Activated CD4-positive, alpha-beta T cell treated with anti-CD3 and anti-CD28 coated beads, Interleukin-2, amount 10 ng/mL, durations not matched to agents 24 days and 14 days (primary cell): ENCODE measurements at regions not wholly inside any gene's neighbourhood (a gene's known extent, or its start where the extent isn't known, plus 50 kb on each side); places are given as distances from the start of the nearest gene placed in this dataset.

ENCODE experiments used
- DNase-seq: peaks from one replicate; pipeline ENCODE4 v3.0.0; 2022
- H3K27ac Mint-ChIP-seq: one replicate; pipeline ENCODE4 v1.8.0; 2022; ENCODE audit warnings: mild to moderate bottlenecking, mixed read lengths
- H3K27me3 Mint-ChIP-seq: one replicate; pipeline ENCODE4 v1.8.0; 2022; ENCODE audit warnings: mixed read lengths
- H3K36me3 Mint-ChIP-seq: one replicate; pipeline ENCODE4 v1.8.0; 2022; ENCODE audit warnings: low read depth, mild to moderate bottlenecking, mixed read lengths
- H3K4me1 Mint-ChIP-seq: one replicate; pipeline ENCODE4 v1.8.0; 2021; ENCODE audit warnings: mixed read lengths
- H3K4me3 Mint-ChIP-seq: one replicate; pipeline ENCODE4 v1.8.0; 2022; ENCODE audit warnings: mild to moderate bottlenecking, moderate library complexity, mixed read lengths
- H3K9me3 Mint-ChIP-seq: one replicate; pipeline ENCODE4 v1.8.0; 2021; ENCODE audit warnings: mixed read lengths
- intact Hi-C: fragments of 100-400 bp; cut with micrococcal nuclease; formaldehyde crosslinking; loops from one replicate; pipeline ENCODE4 v1.15.1; 2023

DNA sequence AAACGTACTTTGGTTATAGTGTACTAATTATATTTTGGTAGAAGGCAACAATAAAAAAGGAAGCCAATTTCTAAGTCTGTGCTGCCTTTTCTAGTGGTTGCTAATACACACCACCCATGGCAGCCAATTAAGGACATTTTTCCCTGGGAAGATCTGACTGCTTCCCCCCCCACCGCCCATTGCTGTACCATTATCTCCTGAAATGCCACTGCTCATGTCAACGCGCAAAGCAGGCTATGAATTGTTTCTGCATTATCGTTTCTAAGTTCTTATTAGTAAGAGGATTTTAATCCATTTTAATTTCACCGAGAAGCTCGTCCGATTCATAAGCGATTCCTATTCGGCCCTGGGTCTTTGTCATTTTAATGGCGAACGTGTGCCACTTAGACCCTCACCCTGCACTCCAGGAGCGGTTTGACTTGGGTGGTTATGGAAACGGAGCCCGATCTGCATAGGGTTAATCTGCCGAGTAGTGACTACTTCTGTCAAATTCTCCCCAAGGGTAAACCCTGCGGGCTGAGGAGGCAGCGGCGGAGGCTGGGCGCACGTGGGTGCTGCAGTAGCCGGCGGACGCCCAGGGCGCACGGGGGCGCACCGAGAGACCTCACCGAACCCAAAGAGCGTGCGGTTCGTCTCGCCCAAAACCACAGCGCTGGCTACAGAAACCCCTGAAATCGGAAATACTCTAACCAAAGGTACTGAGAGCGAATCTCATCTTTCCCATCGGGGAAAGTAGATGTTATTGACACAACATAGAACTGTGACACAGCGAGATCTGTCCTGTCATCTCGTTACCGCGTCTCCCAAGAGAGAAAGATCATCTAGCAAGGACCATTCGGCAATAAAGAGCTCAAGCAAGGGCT is 55.8 kb upstream of the SHC3 start:
- no peaks in the 10 kb centered on the region for H3K36me3 Mint-ChIP-seq
- peaks cover 4% of the 10 kb centered on the region for H3K9me3 Mint-ChIP-seq
- H3K27ac Mint-ChIP-seq, result peak overlapping the region; percentile 60
- peaks cover 65% of the 10 kb centered on the region for H3K27me3 Mint-ChIP-seq
- DNase-seq, result peak; percentile 72
- H3K4me3 Mint-ChIP-seq, result no peak overlapping the region
- intact Hi-C loops, result no loop called here
- peaks cover 6% of the 10 kb centered on the region for H3K4me1 Mint-ChIP-seq

DNA sequence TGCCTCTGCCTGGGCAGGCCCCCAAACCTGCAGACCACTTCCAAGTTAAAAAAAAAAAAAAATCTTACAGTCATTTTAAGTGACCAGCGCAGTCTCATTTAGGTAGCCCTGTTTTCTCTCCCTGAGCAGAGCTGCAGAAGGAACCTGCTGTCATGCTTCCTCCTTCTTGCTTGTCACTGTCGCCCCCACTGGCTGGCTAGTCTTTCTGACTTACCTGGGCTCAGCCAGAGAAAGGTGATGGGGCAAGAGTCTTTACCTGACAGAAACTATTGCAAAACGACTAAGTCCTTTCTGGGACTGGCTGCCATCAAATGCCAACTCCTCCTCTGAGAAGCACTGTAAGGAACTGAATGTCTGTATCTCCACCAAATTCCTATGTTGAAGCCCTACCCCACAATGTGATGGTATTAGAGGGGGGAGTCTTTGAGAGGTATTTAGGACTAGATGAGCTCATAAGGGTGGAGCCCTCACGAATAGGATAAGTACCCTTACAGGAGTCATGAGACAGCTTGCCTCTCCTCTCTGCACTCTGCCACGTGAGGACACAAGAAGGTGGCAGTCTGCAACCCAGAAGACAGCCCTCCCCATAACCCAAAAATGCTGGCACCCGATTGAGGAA is 58.4 kb upstream of the SHC3 start:
- no peak for DNase-seq
- intact Hi-C loops, result no loop called here
- Mint-ChIP-seq H3K4me3 (no peak overlapping the region), H3K27ac (no peak overlapping the region), H3K36me3 (no peaks in the 10 kb centered on the region), H3K27me3 (peaks cover 61% of the 10 kb centered on the region), H3K9me3 (peaks cover 2% of the 10 kb centered on the region), H3K4me1 (peaks cover 6% of the 10 kb centered on the region)

DNA sequence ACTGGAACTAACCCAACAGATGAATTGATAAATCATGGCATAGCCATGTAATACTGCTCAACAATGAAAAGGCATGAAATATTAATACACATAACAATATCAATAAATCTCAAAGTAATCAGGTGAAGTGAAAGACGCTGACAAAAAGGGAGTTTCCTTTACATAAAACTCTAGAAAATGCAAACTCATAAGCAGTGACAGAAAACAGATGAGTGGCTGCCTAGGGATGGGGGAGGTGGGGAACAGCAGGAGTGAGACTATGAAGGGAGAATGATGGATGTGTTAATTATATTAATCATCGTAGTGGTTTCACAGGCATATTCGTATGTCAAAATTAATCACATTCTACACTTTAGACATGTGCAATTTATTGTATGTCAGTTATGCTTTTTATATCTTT is 59.8 kb upstream of the SHC3 start:
- H3K9me3 Mint-ChIP-seq, result no peaks in the 10 kb centered on the region
- intact Hi-C loops, result no loop called here
- no peak for DNase-seq
- peaks cover 57% of the 10 kb centered on the region for H3K27me3 Mint-ChIP-seq
- H3K4me1 Mint-ChIP-seq, result peaks cover 6% of the 10 kb centered on the region
- H3K4me3 Mint-ChIP-seq, result no peak overlapping the region
- no peak overlapping the region for H3K27ac Mint-ChIP-seq
- no peaks in the 10 kb centered on the region for H3K36me3 Mint-ChIP-seq

DNA sequence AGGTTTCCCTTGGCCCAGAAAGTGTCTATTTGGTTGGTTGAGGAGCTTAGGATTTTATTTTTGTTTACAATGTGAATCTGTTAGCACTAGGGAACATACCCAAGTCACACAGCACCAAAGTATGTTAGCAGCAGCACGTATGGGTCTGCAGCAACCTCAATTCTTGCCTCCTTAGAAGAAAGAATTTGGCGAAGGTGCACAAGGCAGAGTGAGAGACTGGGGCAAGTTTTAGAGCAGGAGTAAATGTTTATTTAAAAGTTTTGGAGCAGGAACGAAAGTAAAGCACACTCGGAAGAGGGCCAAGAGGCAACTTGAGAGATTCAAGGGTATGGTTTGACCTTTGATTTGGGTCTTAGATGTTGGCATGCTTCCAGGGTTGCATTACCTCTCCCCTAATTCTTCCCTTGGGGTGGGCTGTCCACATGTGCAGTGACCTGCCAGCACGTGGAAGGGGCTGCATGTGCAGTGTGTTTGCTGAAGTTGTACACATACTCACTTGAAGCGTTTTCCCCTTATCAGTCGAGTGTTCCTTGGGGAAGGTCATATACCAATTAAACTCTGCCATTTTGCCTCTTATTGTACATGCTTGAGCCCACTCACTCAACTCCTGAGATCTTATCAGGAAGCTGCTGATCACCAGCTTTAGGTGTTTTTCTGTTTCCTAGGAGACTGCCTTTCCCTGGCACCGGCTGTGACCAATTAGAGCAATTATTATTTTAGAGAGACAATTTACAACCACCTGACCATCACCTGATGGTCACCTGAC is 64.9 kb upstream of the SHC3 start:
- H3K4me3 Mint-ChIP-seq, result no peak overlapping the region
- peak; percentile 52 for DNase-seq
- peaks cover 29% of the 10 kb centered on the region for H3K27me3 Mint-ChIP-seq
- H3K36me3 Mint-ChIP-seq, result no peaks in the 10 kb centered on the region
- no peaks in the 10 kb centered on the region for H3K9me3 Mint-ChIP-seq
- no peaks in the 10 kb centered on the region for H3K4me1 Mint-ChIP-seq
- no peak overlapping the region for H3K27ac Mint-ChIP-seq
- intact Hi-C loops, result no loop called here

DNA sequence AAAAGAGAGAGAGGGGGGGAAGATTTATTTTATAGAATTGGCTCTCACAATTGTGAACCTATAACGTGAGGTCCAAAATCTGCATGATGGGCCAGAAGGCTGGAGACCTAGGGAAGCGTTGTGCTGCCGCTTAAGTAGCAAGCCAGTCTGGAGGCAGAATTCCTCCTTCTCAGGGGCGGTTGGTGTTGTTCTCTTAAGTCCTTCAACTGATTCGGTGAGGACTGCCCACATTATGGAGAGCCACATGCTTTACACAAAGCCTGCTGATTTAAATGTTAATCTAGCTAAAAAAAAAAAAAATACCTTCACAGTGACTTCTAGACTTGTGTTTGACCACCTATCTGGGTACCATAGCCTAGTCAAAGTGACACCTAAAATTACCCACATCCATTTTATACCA is 64.2 kb upstream of the CKS2 start:
- no peaks in the 10 kb centered on the region for H3K9me3 Mint-ChIP-seq
- DNase-seq, result no peak
- no peaks in the 10 kb centered on the region for H3K4me1 Mint-ChIP-seq
- H3K27me3 Mint-ChIP-seq, result peaks cover 14% of the 10 kb centered on the region
- no peak overlapping the region for H3K4me3 Mint-ChIP-seq
- H3K36me3 Mint-ChIP-seq, result no peaks in the 10 kb centered on the region
- no peak overlapping the region for H3K27ac Mint-ChIP-seq
- intact Hi-C loops, result no loop called here

DNA sequence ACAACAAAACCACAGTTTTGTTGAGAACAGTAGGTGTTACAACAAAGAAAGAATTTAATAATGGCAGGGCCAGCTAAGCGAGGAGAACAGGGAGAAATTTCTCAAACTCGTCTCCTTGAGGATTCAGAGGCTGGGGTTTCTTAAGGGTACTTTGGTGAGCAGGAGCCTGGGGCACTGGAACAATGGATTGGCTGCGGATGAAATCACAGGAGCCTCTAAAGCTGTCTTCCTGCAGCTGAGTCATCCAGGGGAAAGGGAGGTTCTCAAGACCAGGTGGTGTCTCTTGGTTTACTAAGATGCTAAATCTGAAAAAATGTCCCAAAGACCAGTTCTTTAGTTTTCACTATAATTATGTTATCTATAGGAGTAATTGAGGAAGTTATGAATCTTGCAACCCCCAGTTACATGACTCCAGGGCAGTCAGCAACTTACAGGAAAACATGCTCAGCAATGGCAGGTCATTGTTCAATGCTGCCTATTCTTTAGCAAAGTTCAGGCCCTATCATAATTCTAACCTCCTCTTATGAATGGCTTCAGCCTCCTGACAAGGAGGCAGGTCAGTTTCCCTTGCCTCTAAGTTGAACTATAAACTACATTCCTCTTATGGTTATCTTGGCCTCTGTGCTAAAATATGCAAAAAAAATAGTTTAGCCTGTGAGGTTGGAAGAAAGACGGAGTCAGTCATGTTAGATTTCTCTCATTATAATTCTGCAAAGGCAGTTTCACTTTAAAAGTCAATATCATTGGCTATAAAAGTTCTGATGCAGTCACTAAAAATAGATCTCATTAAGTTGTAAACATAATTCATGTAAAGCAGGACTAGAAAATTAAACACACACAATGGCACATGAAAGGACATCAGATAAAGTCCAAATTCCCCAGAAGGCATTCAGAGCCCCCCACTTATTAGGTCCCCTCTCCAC is 63.3 kb upstream of the CKS2 start:
- intact Hi-C loops, result no loop called here
- Mint-ChIP-seq H3K9me3 (no peaks in the 10 kb centered on the region), H3K27ac (no peak overlapping the region), H3K4me1 (no peaks in the 10 kb centered on the region), H3K36me3 (no peaks in the 10 kb centered on the region), H3K4me3 (no peak overlapping the region), H3K27me3 (peaks cover 9% of the 10 kb centered on the region)
- DNase-seq, result no peak

DNA sequence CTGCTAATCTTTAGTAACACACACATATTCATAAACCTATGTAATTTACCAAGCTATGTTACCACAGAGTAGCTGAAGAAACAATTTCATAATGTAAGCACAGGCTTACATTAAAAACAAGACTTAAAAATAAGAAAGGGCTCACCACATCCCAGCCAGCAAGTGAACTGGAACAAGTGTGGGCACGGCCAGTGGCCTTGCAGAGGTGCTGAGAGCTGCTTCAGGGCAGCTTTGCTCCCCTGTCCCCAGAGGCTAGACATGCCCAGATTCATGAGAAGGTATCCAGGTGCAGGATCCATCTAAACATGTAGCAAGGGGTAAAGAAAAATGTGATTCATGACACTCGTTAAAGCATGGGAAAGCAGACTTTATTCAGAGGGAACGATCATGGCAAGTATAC is 62.0 kb upstream of the CKS2 start:
- no peaks in the 10 kb centered on the region for H3K4me1 Mint-ChIP-seq
- no peak overlapping the region for H3K27ac Mint-ChIP-seq
- H3K9me3 Mint-ChIP-seq, result no peaks in the 10 kb centered on the region
- DNase-seq, result no peak
- H3K36me3 Mint-ChIP-seq, result no peaks in the 10 kb centered on the region
- intact Hi-C loops, result no loop called here
- H3K27me3 Mint-ChIP-seq, result peaks cover 9% of the 10 kb centered on the region
- no peak overlapping the region for H3K4me3 Mint-ChIP-seq

DNA sequence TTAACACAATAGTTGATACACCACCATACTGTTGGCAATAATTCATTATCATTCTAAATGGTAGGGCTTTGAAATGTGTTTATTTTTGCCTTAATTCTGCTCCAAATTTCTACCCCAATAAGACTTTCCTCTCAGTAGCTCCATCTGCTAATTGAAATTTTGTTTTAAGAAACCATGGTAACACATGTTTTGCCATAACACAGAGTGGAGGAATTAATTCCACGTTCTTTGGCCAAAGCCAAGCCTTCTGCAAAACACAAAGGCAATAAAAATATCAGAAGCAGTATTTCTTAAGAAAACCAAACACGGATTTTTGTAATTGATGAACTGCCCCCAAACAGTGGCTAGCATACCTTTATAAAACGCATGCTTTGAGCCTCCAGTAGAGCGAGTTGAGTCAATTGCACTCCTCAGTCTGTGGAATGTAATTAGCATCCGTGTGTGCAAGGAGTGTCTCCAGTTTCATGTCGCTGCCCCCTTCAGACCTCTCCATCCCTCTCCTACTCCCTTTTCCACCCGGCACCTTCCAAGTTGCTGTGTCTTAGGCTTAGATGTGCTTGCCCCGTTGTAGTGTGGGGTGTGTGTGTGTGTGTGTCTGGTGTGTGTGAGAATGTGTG is 58.2 kb upstream of the CKS2 start:
- no peak overlapping the region for H3K27ac Mint-ChIP-seq
- no peak overlapping the region for H3K4me3 Mint-ChIP-seq
- no peaks in the 10 kb centered on the region for H3K36me3 Mint-ChIP-seq
- no peaks in the 10 kb centered on the region for H3K4me1 Mint-ChIP-seq
- intact Hi-C loops, result no loop called here
- DNase-seq, result peak; percentile 34
- H3K9me3 Mint-ChIP-seq, result no peaks in the 10 kb centered on the region
- H3K27me3 Mint-ChIP-seq, result peaks cover 6% of the 10 kb centered on the region

DNA sequence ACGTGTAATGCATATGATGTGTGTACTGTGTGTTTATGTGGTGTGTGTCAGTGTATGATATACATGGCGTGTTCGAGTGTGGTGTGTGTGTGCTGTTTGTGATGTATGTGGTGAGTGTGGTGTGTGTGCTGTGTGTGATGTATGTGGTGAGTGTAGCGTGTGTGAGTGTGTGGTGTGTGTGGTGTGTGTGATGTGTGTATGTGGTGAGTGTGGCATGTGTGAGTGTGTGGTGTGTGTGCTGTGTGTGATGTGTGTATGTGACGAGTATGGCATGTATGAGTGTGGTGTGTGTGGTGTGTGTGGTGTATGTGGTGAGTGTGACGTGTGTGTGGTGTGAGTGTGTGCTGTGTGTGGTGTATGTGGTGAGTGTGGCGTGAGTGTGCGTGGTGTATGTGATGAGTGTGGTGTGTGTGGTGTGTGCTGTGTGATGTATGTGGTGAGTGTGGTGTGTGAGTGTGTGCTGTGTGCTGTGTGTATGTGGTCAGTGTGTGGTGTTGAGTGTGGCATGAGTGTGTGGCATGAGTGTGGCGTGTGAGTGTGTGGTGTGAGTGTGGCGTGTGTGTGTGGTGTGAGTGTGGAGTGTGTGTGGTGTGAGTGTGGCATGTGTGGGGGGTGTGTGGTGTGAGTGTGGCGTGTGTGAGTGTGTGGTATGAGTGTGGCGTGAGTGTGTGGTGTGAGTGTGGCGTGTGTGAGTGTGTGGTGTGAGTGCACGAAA is 56.8 kb upstream of the CKS2 start:
- H3K27me3 Mint-ChIP-seq, result no peaks in the 10 kb centered on the region
- no peaks in the 10 kb centered on the region for H3K9me3 Mint-ChIP-seq
- H3K36me3 Mint-ChIP-seq, result no peaks in the 10 kb centered on the region
- peak; percentile 35 for DNase-seq
- no peak overlapping the region for H3K27ac Mint-ChIP-seq
- no peaks in the 10 kb centered on the region for H3K4me1 Mint-ChIP-seq
- H3K4me3 Mint-ChIP-seq, result no peak overlapping the region
- intact Hi-C loops, result no loop called here

DNA sequence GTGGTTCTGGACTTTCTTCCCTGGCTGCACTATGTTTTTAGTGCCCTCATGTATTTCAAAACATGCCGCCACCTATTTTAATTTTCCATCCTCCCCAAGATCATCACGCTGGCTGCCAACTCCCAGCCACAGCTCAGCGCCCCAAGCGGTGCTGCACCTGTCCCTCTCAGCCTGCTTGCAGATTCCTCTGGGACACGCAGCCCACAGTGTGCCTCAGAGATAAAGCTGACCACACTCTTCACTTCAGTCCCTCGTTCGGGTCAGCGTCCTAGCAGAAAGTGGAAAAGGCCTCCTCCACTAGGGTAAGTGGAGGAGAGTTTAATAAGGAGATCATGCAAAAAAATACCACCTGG is 56.2 kb upstream of the CKS2 start:
- Mint-ChIP-seq H3K4me1 (no peaks in the 10 kb centered on the region), H3K27me3 (no peaks in the 10 kb centered on the region), H3K27ac (no peak overlapping the region), H3K4me3 (no peak overlapping the region), H3K9me3 (no peaks in the 10 kb centered on the region), H3K36me3 (no peaks in the 10 kb centered on the region)
- intact Hi-C loops, result no loop called here
- no peak for DNase-seq

DNA sequence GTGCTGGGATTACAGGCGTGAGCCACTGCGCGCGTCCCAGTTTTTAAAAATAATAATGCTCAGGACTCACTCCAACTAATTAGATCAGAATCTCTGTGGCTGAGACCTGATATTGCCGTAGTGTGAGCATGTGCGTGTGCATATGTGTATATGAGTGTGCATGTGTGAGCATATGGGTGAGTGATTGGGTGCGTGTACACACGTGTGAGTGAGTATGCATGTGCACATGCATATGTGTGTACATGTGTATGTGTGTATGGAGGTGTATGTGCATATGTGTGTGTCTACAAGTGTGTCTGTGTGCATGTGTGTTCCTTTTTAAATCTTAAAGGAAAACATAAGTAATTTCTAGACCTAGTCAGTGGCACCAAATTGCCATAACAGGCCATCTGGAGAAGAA is 54.8 kb upstream of the CKS2 start:
- Mint-ChIP-seq H3K4me1 (no peaks in the 10 kb centered on the region), H3K36me3 (no peaks in the 10 kb centered on the region), H3K4me3 (no peak overlapping the region), H3K9me3 (no peaks in the 10 kb centered on the region), H3K27me3 (no peaks in the 10 kb centered on the region), H3K27ac (no peak overlapping the region)
- peak; percentile 37 for DNase-seq
- intact Hi-C loops, result no loop called here

DNA sequence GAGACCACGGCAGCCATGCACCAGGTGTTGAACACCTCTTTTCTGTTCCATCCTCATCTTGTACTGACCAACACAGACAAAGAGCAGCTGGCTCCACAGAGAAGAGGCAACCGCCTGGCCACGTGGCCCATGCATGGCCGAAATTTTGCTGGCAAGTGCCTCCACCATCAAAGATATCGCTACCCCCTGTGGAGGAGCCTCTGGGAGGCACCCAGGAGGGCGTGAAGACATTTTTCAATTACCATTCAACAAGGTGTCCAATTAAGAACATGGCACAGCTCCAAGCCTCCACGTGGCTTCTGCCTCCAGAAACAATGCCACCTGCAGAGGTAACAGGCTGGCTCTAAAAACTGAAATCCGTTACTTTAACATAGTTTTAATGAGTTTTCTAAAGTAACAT is 54.4 kb upstream of the CKS2 start:
- intact Hi-C loops, result no loop called here
- no peaks in the 10 kb centered on the region for H3K9me3 Mint-ChIP-seq
- DNase-seq, result peak; percentile 46

DNA sequence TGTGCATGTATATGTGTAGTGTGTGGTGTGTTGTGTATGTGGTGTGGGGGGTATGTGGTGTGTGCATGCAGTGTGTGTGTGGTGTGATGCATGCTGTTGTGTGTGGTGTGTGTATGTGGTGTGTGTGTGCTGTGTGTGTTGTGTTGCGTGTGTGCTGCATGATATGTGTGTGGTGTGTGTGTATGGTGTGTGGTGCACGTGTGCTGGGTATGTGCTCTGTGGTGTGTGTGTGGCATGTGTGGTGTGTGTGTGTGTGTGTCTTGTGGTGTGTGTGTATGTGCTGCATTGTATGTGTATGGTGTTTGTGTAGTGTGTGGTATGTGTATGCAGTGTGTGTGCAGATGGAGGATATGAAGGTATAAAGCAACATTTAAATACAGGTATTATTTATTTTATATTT is 50.5 kb upstream of the CKS2 start:
- no peak for DNase-seq
- Mint-ChIP-seq H3K27ac (no peak overlapping the region), H3K4me3 (no peak overlapping the region), H3K4me1 (no peaks in the 10 kb centered on the region), H3K27me3 (peaks cover 19% of the 10 kb centered on the region), H3K9me3 (no peaks in the 10 kb centered on the region), H3K36me3 (no peaks in the 10 kb centered on the region)
- intact Hi-C loops, result no loop called here

More for the DNA sequence above, 54.4 kb upstream of the CKS2 start:
- no peak overlapping the region for H3K27ac Mint-ChIP-seq
- no peaks in the 10 kb centered on the region for H3K4me1 Mint-ChIP-seq
- no peaks in the 10 kb centered on the region for H3K27me3 Mint-ChIP-seq
- no peak overlapping the region for H3K4me3 Mint-ChIP-seq
- no peaks in the 10 kb centered on the region for H3K36me3 Mint-ChIP-seq
